NCI-H1436 treated with DMSO at 0.1 percent for 48 hours (cell line): ENCODE measurements at regions not wholly inside any gene's neighbourhood (a gene's known extent, or its start where the extent isn't known, plus 50 kb on each side); places are given as distances from the start of the nearest gene placed in this dataset.

Source experiments
- DNase-seq: peaks from one replicate; lab custom pipeline; 2025; lab: John Stamatoyannopoulos, UW

DNA sequence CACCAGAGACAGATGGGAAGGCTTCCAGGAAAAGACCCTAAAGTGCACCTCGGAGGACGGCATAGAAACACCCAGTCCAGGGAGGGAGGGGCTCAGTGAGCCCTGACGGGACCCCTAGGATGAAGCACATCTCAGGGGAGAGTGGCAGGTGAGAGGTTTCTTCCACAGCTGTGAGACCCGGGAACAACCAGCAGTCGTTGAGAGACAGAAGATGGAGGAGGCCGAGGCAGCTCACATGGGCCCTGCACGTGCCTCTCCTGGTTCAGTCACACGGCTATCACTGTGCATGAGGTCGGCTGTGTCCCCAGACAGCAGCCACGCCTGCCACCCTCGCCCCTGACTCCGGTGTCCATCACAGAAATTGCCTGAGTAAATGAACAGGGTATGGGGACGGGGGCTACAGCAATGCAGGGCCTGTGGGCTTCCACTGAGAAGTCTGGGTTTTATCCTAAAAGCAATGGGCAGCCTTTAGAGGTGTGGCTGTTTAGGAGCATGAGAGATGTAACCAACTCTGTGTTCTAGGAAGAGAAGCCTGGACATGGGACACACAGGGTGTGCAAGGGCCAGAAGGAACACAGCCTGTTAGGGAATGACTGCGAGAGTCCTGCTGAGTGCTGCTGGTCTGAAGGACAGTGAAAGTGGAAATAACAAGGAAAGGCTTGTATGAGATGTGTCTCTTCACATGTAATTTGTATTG lies 102.0 kb downstream of the TMEM18 start:
- DNase-seq: no peak

DNA sequence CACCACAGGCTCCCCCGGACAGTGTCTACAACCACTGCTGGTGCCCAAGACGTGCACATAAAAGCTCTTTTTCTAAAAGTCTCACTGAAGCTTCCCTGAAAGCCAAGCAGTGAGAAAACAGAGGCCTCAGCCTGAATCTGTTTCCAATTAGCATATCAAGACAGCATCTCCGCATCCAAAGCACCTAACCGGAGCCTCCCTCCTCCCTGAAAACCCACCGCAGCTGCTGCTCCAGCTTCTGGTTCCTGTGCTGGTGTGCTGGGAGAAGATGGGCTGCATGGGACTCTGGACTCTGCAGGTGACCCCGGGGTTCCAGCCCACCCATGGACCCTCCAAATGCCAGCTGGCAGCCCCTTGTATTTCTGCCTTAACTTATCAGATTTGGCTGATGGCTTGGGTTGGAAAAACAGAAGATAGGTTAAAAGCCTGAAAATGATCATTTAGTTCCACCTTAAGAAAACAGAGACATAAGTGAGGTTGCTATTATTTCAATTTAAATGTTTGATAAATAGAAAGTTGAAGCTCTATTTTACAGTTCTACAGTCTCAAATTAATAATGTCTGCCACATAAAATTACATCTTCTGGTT lies 103.3 kb downstream of the TMEM18 start:
- DNase-seq: no peak

DNA sequence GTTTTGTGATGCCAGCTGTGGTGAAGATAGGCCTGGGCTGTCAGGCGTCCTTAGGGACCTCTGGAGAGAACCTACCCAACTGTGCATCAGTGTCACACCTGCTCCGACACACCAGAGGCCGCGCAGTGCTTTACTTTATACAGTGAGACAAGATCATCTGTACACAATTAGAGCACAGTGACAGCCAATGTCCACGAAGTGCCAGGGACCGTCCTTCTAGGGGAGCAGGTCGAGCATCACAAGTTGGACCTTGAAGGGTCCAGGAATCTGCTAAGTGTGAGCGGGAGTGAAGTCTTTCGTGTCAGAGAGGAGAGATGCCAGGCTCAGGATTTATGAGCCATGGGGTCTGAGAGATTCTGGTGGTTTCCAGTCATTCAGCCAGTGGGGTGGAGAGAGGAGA lies 104.2 kb downstream of the TMEM18 start:
- DNase-seq: no peak

DNA sequence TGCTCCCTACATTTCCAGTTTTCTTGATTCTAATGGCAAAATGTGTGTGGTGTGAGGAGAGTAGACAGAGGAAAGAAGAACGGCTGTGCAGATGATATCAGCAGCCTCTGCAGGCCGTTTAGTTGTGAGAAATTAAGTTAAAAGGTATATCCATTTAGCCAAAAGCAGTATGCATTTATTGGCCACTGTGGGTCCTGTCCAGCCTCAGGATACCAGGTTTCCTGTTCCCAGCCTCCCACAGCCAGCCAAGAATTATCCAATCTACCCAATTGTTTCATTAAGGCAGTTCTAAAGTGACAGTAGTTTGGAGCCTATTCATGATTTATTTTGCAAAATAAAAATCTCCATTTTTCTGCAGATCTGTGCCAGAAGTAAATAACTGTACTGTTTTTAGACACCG lies 107.5 kb downstream of the TMEM18 start:
- DNase-seq: no peak

DNA sequence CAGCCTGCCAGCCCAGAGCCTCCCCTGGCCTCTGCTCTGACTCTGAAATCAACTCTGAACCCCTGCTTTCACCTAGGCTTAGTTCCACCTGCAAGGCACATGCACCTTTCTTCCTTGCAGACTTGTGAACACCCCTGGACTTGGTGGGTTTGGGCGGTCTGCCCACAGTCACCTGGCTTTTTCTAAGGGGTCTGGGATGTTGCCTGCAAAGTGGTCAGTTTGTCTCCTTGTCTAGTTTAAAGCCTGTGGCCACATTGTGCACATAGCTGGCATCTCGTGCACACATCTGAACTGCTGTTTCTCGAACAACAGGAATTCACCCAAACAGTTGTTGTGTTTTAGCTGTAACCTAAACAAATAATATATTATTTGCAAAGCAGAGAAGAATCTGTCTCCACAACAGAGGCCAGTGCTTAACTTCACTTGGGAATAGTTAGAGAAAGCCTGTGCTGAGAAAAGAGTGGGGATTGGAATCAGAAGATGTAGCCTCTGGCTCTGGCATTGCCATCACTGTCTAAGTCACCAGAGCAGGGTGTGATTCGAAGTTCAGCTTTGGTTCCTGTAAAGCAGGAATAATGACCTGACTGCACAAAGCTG lies 108.5 kb downstream of the TMEM18 start:
- no peak for DNase-seq

DNA sequence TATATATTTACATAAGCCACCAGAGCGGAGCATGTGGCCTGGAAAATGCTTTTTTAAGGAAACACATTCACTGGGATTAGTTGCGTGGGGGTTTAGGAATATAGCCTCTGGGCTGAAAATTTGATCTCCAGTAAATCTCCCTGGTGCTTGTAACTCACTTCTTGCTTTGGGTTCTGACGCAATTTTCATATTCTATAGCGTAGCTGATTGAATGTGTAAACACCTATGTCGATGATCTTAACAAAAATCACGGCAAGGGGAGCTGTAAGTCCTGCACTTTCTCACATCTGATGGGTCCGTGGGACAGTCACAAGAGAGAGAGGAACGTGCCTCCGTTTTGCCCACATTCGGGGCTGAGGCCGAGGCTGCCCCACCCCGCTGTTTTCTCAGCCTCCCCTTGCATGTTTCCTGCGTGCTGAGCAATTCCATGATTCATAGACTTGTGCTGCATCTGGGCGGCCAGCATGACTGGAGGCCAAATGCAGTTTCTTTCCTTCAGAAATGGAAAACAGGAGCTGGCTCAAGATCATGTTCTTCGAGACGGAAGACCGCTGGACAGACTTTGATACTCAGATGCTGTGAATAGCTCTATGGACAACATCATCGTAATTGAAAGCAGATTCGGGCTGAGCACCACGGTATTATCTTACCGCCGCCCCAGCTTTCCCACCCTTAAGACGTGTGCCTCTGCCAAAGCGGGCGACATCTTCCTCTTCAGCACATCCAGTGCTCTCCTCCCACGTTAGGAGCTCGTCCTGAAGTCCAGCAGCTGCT lies 109.2 kb downstream of the TMEM18 start:
- DNase-seq: no peak

DNA sequence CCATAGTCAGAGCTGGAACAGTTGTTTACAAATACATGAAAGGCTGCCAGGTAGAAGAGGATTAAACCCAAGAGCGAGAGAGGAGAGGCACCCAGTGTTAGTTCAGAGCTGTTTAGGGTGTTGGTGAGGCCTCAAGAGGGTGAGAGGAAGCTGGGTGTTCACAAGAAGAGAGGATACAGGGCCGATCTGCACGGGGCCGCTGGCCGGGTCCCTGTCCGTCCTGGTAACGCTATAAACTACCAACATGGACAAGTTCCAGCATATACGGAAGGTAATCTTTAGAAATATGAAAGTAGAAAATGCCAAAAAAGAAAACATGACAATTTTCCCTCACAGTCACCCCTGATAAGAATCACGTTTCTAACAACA lies 109.7 kb downstream of the TMEM18 start:
- no peak for DNase-seq

DNA sequence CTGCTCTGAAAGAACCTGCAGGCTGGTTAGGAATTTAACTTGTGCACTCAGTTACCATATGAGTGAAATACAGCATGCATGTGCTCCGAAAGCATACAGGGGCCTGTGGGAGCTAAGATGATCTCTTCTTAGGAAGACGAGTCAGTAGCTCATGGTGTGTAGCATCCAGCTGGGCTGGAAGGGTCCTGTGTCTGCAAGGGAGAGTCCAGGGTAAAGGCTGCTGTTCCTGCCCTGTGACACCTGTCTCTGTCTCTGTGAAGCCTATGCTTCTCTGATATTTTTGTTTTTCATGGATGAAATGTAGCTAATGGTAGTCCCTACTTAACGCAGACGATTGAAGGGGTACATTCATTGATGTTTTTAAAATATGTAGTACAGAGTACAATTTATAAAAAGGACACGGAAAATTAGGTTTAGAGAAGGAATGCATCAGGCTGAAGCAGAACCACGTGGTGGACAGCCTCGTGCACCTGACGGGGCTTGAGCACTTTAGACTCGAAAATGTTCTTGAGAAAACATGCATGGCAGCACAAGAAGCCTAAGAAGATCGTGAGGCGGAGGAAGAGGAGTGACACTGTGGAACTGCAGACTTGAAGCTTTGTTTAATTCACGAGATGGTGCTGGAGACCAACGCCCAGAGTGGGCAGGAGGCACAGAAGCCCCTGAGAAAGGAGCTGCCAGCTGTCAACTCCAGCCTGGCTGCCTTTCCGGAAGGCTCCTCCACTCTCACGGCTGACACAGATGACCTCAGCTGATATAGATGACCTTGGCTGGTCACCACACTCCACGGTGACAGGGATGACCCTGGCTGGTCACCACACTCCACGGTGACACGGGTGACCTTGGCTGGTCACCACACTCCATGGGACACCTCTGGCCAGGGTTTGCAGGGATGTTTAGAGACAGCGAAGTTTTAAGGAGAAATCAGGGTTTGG lies 110.6 kb downstream of the TMEM18 start:
- no peak for DNase-seq

DNA sequence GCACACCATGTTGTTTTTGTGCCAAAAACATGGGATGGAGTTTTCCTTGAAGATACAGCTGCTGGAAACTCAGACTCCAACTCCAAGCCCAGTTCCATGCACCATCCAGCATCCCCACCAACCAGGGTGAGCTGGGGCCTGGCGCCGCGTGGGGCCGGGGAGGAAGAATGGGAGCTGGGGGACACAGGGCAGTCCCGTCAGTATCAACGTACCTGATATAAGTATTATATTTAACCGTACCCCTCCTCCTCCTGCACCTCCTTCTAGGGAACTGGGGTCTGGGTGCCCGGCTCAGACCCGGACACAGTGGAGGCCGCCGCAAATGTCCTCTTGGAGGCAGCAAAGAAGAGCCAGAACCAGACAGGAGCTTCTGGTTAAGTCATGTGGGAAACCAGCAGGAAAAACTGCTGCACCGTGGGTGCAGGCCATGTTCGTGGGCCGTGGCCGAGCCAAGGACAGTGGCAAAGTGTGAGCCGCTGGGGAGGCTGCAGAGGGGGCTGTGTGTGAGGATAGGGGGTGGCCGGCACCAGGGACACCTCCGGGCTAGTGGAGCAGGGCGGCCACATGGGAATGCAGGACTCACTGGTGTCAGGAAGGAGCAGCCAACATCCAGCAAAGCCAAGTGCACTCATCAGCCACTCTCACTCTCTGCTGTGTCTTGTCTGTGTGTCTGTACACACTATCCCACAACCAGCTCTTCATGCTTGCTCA lies 112.6 kb downstream of the TMEM18 start:
- DNase-seq: no peak

DNA sequence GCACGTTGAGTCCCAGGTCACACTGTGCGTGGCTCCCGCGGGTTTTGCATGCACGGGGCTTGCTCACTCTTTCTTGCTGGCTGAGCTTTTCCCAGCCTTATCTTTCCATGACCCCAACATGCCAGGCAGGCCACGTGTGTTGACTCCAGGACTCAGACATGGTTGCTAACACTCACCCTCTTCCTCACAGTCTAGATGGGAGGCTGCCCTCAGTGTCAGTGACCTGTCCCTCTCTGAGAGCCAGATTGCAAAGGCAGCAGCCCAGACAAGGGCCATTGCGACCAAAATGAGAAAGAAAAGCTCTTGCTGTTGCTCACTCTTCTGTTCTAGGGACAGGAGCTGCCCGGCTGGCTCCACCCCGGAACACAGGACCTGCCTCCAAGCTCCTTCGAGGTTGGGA lies 113.7 kb downstream of the TMEM18 start:
- DNase-seq: no peak

DNA sequence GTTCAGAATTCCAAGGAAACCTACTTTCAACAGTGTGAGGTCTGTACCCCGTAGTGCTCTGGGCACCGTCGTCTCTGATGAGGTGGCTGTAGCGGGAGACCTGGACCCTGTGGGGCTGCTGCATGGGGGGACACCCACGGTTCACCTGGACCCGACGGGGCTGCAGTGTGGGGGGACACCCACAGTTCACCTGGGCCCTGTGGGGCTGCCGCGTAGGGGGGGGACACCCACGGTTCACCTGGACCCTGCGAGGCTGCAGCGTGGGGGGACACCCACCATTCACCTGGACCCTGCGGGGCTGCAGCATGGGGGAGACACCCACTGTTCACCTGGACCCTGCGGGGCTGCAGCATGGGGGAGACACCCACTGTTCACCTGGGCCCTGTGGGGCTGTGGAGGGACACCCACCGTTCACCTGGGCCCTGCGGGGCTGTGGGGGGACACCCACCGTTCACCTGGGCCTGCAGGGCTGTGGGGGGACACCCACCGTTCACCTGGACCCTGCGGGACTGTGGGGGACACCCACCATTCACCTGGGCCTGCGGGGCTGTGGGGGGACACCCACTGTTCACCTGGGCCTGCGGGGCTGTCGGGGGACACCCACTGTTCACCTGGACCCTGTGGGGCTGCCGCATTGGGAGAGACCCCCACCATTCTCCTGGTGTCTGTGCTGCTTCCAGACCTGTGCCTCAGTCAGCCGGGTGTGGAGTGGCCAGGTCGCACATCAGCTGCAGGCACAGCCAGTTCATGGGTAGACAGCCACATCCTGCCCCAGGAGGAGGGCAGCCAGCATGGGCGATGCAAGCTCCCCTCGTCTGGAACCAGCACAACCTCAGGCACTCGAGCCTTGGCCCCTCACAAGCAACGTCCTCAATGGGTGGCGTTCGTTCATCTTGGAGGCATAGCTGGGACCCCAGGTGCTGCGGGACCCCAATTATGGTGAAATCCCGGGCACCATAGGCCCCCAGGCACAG lies 114.5 kb downstream of the TMEM18 start:
- DNase-seq: no peak

DNA sequence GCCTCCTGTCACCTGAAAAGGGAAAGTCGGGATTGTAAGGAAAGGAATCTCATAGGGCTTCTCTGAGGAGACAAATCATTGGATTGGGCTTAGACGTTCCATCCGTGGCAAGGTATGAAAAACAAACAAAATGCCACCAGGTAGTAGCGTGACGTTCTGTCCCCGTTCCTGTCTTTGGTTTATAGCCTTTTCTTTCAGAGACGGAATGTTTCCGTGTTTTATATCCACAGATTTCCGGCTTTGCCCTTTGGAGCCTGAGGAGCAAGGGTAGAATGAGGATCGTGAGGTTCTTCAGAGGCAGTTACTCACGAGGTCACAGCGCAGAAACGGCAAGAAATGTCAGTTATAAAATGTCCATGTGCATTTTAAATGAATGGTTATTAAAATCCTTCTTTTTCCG lies 118.3 kb downstream of the TMEM18 start:
- no peak for DNase-seq

DNA sequence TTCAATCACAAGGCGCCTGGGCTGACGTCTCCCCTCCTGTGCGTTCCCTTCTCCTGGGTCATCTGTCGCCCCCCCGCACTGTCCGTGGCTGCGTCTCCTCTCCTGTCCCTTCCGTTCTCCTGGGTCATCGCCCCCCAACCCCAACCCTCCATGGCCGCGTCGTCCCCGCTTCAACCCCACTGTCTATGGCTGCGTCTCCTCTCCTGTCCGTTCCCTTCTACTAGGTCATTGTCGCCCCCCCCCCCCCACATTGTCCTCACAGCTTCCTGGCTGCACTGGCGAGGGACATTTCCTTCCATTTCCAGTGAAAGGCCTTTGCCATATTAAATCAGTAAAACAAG lies 118.9 kb downstream of the TMEM18 start:
- no peak for DNase-seq

DNA sequence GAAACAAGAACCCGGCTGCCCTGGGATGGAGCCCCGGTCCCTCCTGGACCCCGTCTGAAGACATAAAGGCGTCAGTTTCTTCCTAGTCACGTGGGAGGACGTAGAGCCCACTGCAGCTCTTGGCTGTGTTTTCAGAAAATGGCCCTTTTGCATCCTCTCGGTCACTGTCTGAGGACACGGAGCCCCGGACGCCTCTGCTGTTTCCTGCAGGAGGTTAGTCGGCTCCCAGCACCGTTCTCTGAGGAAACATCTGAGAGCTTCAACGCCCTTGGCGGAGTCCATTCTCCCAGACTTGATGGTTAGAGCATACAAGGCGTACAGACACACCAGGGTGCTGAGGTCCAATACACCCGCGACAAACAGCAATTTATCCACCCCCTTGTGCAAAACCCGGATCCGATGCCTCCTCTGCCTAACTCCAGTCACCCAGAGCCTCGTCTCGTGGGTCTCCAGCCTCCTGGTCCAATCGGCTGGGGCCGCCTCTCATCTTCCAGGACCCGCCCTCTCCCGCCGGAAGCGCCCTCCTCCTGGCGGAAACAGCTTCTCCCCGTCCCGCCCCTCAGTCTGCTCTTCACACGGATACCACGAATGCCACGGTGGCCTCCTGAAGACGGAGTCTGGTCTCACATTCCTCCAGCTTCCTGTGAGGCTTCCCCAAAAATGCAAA lies 119.4 kb downstream of the TMEM18 start:
- DNase-seq: no peak

DNA sequence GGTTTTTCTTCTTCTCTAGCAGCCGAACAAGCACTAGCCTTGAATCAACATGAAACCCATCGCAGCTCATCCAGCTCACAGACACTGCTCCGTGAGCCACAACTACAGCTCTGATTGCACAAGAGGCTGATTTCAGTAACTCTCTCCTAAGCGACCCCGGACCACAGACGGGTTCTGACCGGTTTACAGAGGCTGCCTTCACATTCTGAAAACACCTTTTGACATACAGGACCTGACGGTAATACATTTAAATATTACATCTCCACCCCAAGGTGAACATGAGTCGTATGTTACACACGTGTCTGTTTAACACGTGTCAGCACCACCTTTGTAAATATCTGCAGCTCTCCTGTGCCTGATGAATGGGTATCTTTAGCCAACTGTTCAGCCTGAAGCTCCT lies 120.7 kb downstream of the TMEM18 start:
- no peak for DNase-seq

DNA sequence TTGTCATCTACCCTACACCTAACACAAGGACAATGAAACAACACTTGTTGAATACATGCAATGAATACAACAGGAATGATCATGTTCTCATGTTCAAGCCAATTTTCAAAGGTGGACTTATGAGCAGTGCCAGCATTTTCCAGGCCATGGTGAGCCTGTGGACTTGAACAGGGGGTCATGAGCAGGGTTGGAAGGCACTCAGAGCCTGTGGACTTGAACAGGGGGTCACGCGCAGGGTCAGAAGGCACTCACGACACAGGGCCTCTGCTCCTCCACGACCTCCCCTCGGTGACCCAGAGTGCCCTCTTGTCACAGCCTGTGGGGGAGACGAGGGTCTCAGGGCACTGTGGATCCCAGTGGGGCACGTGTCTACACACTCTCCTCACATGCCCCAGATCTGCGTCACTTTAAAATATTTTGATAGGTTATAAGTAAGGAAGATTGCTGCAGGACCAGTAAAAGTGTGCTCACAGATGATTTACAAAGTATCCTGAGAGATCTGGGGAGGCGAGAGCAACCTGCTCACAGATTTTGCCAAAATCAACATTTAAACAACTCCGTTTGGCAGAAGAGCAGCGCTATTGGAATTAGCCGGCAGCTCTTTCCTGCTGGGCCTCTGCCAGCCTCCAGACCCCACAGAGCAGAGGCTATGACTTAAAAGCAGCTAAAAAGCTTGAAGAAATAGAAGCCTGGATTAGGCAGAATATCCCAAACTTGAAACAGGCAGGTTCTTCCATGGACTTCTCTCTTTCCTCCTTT lies 121.9 kb downstream of the TMEM18 start:
- no peak for DNase-seq

DNA sequence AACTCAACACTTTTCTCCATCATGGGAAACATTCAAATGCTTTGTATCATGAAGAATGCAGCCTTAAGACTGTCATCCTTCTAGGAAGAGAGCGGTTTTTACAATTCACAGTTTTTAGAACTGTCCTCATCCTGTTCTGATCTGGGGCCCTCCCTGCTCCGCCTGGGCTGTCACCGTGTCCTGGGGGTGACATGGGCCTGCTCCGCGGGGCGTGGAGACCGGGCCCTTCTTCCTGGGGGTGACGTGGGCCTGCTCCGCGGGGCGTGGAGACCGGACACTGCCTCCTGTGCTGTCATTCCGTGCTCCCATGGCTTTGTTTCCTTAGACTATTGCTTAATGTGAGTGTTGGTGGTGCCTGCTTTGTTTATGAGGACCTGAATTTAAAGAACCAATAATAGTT lies 122.8 kb downstream of the TMEM18 start:
- no peak for DNase-seq

DNA sequence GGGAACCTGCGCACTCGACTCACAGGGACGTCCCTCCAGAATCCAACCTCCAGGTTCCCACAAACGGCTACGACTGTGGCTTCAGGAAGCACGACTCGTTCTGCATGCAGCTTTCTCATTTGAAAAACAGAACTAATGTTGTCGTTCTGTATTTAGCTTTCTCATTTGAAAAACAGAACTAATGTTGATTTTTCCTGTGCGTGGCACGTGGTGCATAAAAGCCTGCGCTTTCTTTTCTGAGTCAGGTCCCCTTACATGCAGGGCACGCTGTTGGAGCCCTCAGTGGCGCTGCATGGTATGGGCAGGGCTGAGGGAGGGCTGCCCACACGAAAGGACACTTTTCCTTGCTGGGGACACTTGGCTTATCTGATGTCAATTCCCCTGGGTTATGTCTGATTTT lies 124.3 kb downstream of the TMEM18 start:
- no peak for DNase-seq

DNA sequence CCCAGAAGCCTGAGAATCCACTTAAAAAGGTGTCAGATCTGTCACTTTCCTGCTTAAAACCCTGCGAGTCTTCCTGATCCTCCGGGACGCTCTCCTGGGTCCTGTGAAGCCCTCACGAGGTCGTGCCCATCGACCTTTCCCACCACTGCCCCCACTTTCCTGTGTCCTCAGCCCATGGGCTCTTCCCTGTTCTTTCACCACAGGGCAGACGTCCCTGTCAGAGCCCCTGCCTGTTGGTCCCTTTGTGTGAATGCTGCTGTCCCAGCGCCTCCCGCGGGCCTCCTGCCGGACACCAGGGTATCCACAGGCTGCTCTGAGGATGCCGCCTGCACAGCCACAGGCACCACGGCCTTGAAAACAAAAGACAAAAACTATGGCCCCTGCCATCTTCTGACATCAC lies 125.6 kb downstream of the TMEM18 start:
- no peak for DNase-seq
